ENCODE measurements at regions not wholly inside any gene's neighbourhood (a gene's known extent, or its start where the extent isn't known, plus 50 kb on each side); places are given as distances from the start of the nearest gene placed in this dataset.

- peaks cover 0 to 2% (median 0%) of the 10 kb centered on the region in 4 donors for H3K27me3 ChIP-seq (ENCODE audit: control insufficient read depth in 4 of 4, insufficient read depth in 4 of 4, low read length in 3 of 4)
- H3K4me1 ChIP-seq (ENCODE audit: control insufficient read depth in 4 of 4, insufficient read depth in 4 of 4, low read length in 3 of 4) = no peaks in the 10 kb centered on the region
- TF ChIP-seq SP1 (IDR thresholded peaks at IDR 0.05) (no peak), GABPA (IDR thresholded peaks at IDR 0.05 in 1 of 2, conservative IDR thresholded peaks at IDR 0.05 in 1 of 2) (no peak), RAD21 (IDR thresholded peaks at IDR 0.05) (no peak), FOXA1 (IDR thresholded peaks at IDR 0.05) (no peak), EGR1 (IDR thresholded peaks at IDR 0.05; ENCODE audit: low read depth in 2 of 2) (no peak), FOXA2 (IDR thresholded peaks at IDR 0.05) (no peak), HNF4G (IDR thresholded peaks at IDR 0.05) (no peak), JUND (IDR thresholded peaks at IDR 0.05) (no peak), MAX (IDR thresholded peaks at IDR 0.05) (no peak), ATF3 (IDR thresholded peaks at IDR 0.05) (no peak), CTCF (IDR thresholded peaks at IDR 0.05; ENCODE audit: low read depth, low read length, missing input control) (no peak), RXRA (IDR thresholded peaks at IDR 0.05) (no peak), TAF1 (conservative IDR thresholded peaks at IDR 0.05) (no peak), ZBTB33 (IDR thresholded peaks at IDR 0.05) (no peak), HNF4A (conservative IDR thresholded peaks at IDR 0.05) (no peak)
- no peak overlapping the region for H3K4me3 ChIP-seq (ENCODE audit: low read depth in 1 of 3, low read length in 3 of 3)
- no peaks in the 10 kb centered on the region for H3K36me3 ChIP-seq (ENCODE audit: control insufficient read depth in 4 of 4, insufficient read depth in 3 of 4, low read depth in 1 of 4, low read length in 3 of 4)
- no peak overlapping the region for H3K9ac ChIP-seq (ENCODE audit: low read depth in 1 of 2, low read length in 2 of 2)
- DNase-seq (ENCODE audit: low spot score) = no peak
- 92% methylated on average over 2 of the region's 2 CpGs for whole genome bisulfite sequencing
- H3K27ac ChIP-seq (ENCODE audit: low read depth in 1 of 2, low read length in 2 of 2) = no peak overlapping the region
- H3K9me3 ChIP-seq (ENCODE audit: control insufficient read depth in 4 of 4, low read length in 3 of 4) = no peaks in the 10 kb centered on the region
Measured at GRCh38 chrX:42220666-42221065, 297.3 kb upstream of the CASK start.

GRCh38 chrX:42220083-42220482, 296.7 kb upstream of the CASK start:
- Histone ChIP-seq H3K9me3 (ENCODE audit: control insufficient read depth in 4 of 4, low read length in 3 of 4) (no peaks in the 10 kb centered on the region), H3K4me1 (ENCODE audit: control insufficient read depth in 4 of 4, insufficient read depth in 4 of 4, low read length in 3 of 4) (no peaks in the 10 kb centered on the region), H3K4me3 (ENCODE audit: low read depth in 1 of 3, low read length in 3 of 3) (no peak overlapping the region), H3K36me3 (ENCODE audit: control insufficient read depth in 4 of 4, insufficient read depth in 3 of 4, low read depth in 1 of 4, low read length in 3 of 4) (no peaks in the 10 kb centered on the region), H3K27ac (ENCODE audit: low read depth in 1 of 2, low read length in 2 of 2) (no peak overlapping the region), H3K27me3 (ENCODE audit: control insufficient read depth in 4 of 4, insufficient read depth in 4 of 4, low read length in 3 of 4) (peaks cover 0 to 2% (median 0%) of the 10 kb centered on the region in 4 donors), H3K9ac (ENCODE audit: low read depth in 1 of 2, low read length in 2 of 2) (no peak overlapping the region)
- WGBS = 88% methylated on average over 6 of the region's 6 CpGs
- no peak for DNase-seq (ENCODE audit: low spot score)
- TF ChIP-seq RXRA (IDR thresholded peaks at IDR 0.05) = no peak
- no peak for TF ChIP-seq FOXA1 (IDR thresholded peaks at IDR 0.05)
- TF ChIP-seq ATF3 (IDR thresholded peaks at IDR 0.05) = no peak
- no peak for TF ChIP-seq SP1 (IDR thresholded peaks at IDR 0.05)
- TF ChIP-seq MAX (IDR thresholded peaks at IDR 0.05) = no peak
- no peak for TF ChIP-seq ZBTB33 (IDR thresholded peaks at IDR 0.05)
- TF ChIP-seq GABPA (IDR thresholded peaks at IDR 0.05 in 1 of 2, conservative IDR thresholded peaks at IDR 0.05 in 1 of 2) = no peak
- no peak for TF ChIP-seq EGR1 (IDR thresholded peaks at IDR 0.05; ENCODE audit: low read depth in 2 of 2)
- no peak for TF ChIP-seq CTCF (IDR thresholded peaks at IDR 0.05; ENCODE audit: low read depth, low read length, missing input control)
- no peak for TF ChIP-seq YY1 (IDR thresholded peaks at IDR 0.05)
- no peak for TF ChIP-seq REST (IDR thresholded peaks at IDR 0.05)
- no peak for TF ChIP-seq JUND (IDR thresholded peaks at IDR 0.05)
- no peak for TF ChIP-seq HNF4A (conservative IDR thresholded peaks at IDR 0.05)
- no peak for TF ChIP-seq HNF4G (IDR thresholded peaks at IDR 0.05)
- TF ChIP-seq NR2F2 (IDR thresholded peaks at IDR 0.05) = no peak
- no peak for TF ChIP-seq RAD21 (IDR thresholded peaks at IDR 0.05)
- TF ChIP-seq FOXA2 (IDR thresholded peaks at IDR 0.05) = no peak
